ENCODE measurements at regions not wholly inside any gene's neighbourhood (a gene's known extent, or its start where the extent isn't known, plus 50 kb on each side); places are given as distances from the start of the nearest gene placed in this dataset.

GRCh38 chr1:80987824-80988223, 812.9 kb upstream of the ADGRL2 start:
- Mint-ChIP-seq H3K27me3 (no peaks in the 10 kb centered on the region), H3K9me3 (no peaks in the 10 kb centered on the region), H3K36me3 (ENCODE audit: low read depth) (no peaks in the 10 kb centered on the region), H3K27ac (no peak overlapping the region), H3K4me1 (no peaks in the 10 kb centered on the region), H3K4me3 (no peak overlapping the region)
- no peak for DNase-seq
- POLR2A ChIA-PET, result no interaction called here
- CTCF ChIA-PET, result no interaction called here

GRCh38 chr1:80987106-80987505, 813.6 kb upstream of the ADGRL2 start:
- no peak overlapping the region for H3K4me3 Mint-ChIP-seq
- H3K27me3 Mint-ChIP-seq, result no peaks in the 10 kb centered on the region
- H3K27ac Mint-ChIP-seq, result no peak overlapping the region
- no peaks in the 10 kb centered on the region for H3K36me3 Mint-ChIP-seq (ENCODE audit: low read depth)
- H3K4me1 Mint-ChIP-seq, result no peaks in the 10 kb centered on the region
- no peaks in the 10 kb centered on the region for H3K9me3 Mint-ChIP-seq
- DNase-seq, result no peak
- ChIA-PET POLR2A (no interaction called here), CTCF (no interaction called here)

GRCh38 chr1:80982831-80983230, 817.9 kb upstream of the ADGRL2 start:
- ChIA-PET CTCF (no interaction called here), POLR2A (no interaction called here)
- Mint-ChIP-seq H3K9me3 (peaks cover 10% of the 10 kb centered on the region), H3K27ac (no peak overlapping the region), H3K36me3 (ENCODE audit: low read depth) (no peaks in the 10 kb centered on the region), H3K27me3 (no peaks in the 10 kb centered on the region), H3K4me1 (no peaks in the 10 kb centered on the region), H3K4me3 (no peak overlapping the region)
- no peak for DNase-seq

- H3K4me1 Mint-ChIP-seq, result no peaks in the 10 kb centered on the region
- H3K9me3 Mint-ChIP-seq, result peaks cover 6% of the 10 kb centered on the region
- no peaks in the 10 kb centered on the region for H3K27me3 Mint-ChIP-seq
- POLR2A ChIA-PET, result no interaction called here
- H3K36me3 Mint-ChIP-seq (ENCODE audit: low read depth), result no peaks in the 10 kb centered on the region
- DNase-seq, result no peak
- no peak overlapping the region for H3K27ac Mint-ChIP-seq
- CTCF ChIA-PET, result no interaction called here
- no peak overlapping the region for H3K4me3 Mint-ChIP-seq
Measured at GRCh38 chr1:80973101-80973500, 827.6 kb upstream of the ADGRL2 start.

GRCh38 chr1:80966266-80966665, 834.5 kb upstream of the ADGRL2 start:
- CTCF ChIA-PET, result no interaction called here
- no peak overlapping the region for H3K27ac Mint-ChIP-seq
- POLR2A ChIA-PET, result no interaction called here
- DNase-seq, result no peak
- H3K27me3 Mint-ChIP-seq, result no peaks in the 10 kb centered on the region
- H3K4me3 Mint-ChIP-seq, result no peak overlapping the region
- H3K9me3 Mint-ChIP-seq, result no peaks in the 10 kb centered on the region
- no peaks in the 10 kb centered on the region for H3K36me3 Mint-ChIP-seq (ENCODE audit: low read depth)
- H3K4me1 Mint-ChIP-seq, result no peaks in the 10 kb centered on the region

- Mint-ChIP-seq H3K27me3 (no peaks in the 10 kb centered on the region), H3K4me1 (no peaks in the 10 kb centered on the region), H3K36me3 (ENCODE audit: low read depth) (no peaks in the 10 kb centered on the region), H3K27ac (no peak overlapping the region), H3K9me3 (no peaks in the 10 kb centered on the region), H3K4me3 (no peak overlapping the region)
- ChIA-PET POLR2A (no interaction called here), CTCF (no interaction called here)
- DNase-seq, result no peak
Measured at GRCh38 chr1:80962564-80962963, 838.2 kb upstream of the ADGRL2 start.

GRCh38 chr1:80961464-80962190, 839.1 kb upstream of the ADGRL2 start:
- Mint-ChIP-seq H3K4me1 (no peaks in the 10 kb centered on the region), H3K36me3 (ENCODE audit: low read depth) (no peaks in the 10 kb centered on the region), H3K4me3 (no peak overlapping the region), H3K27ac (no peak overlapping the region), H3K27me3 (no peaks in the 10 kb centered on the region), H3K9me3 (no peaks in the 10 kb centered on the region)
- POLR2A ChIA-PET, result no interaction called here
- CTCF ChIA-PET, result no interaction called here
- no peak for DNase-seq

- POLR2A ChIA-PET, result no interaction called here
- no peak for DNase-seq
- Mint-ChIP-seq H3K36me3 (ENCODE audit: low read depth) (no peaks in the 10 kb centered on the region), H3K27me3 (no peaks in the 10 kb centered on the region), H3K9me3 (peaks cover 7% of the 10 kb centered on the region), H3K27ac (no peak overlapping the region), H3K4me1 (no peaks in the 10 kb centered on the region), H3K4me3 (no peak overlapping the region)
- CTCF ChIA-PET, result no interaction called here
Measured at GRCh38 chr1:80933346-80933745, 867.4 kb upstream of the ADGRL2 start.

- H3K27ac Mint-ChIP-seq, result no peak overlapping the region
- no peaks in the 10 kb centered on the region for H3K27me3 Mint-ChIP-seq
- ChIA-PET POLR2A (no interaction called here), CTCF (no interaction called here)
- no peaks in the 10 kb centered on the region for H3K4me1 Mint-ChIP-seq
- H3K4me3 Mint-ChIP-seq, result no peak overlapping the region
- peaks cover 10% of the 10 kb centered on the region for H3K9me3 Mint-ChIP-seq
- no peak for DNase-seq
- no peaks in the 10 kb centered on the region for H3K36me3 Mint-ChIP-seq (ENCODE audit: low read depth)
Measured at GRCh38 chr1:80931178-80931577, 869.6 kb upstream of the ADGRL2 start.

GRCh38 chr1:80929868-80930508, 870.7 kb upstream of the ADGRL2 start:
- Mint-ChIP-seq H3K27me3 (no peaks in the 10 kb centered on the region), H3K27ac (no peak overlapping the region), H3K9me3 (peaks cover 12% of the 10 kb centered on the region), H3K4me1 (no peaks in the 10 kb centered on the region), H3K36me3 (ENCODE audit: low read depth) (no peaks in the 10 kb centered on the region), H3K4me3 (no peak overlapping the region)
- POLR2A ChIA-PET, result no interaction called here
- CTCF ChIA-PET, result no interaction called here
- DNase-seq, result no peak

GRCh38 chr1:80926531-80926930, 874.2 kb upstream of the ADGRL2 start:
- DNase-seq, result no peak
- ChIA-PET POLR2A (no interaction called here), CTCF (no interaction called here)
- H3K27ac Mint-ChIP-seq, result no peak overlapping the region
- H3K9me3 Mint-ChIP-seq, result peaks cover 10% of the 10 kb centered on the region
- H3K27me3 Mint-ChIP-seq, result no peaks in the 10 kb centered on the region
- H3K4me1 Mint-ChIP-seq, result no peaks in the 10 kb centered on the region
- H3K4me3 Mint-ChIP-seq, result no peak overlapping the region
- no peaks in the 10 kb centered on the region for H3K36me3 Mint-ChIP-seq (ENCODE audit: low read depth)

GRCh38 chr1:80925130-80925805, 875.5 kb upstream of the ADGRL2 start:
- H3K9me3 Mint-ChIP-seq, result peaks cover 5% of the 10 kb centered on the region
- H3K27ac Mint-ChIP-seq, result no peak overlapping the region
- ChIA-PET CTCF (no interaction called here), POLR2A (no interaction called here)
- no peak for DNase-seq
- H3K36me3 Mint-ChIP-seq (ENCODE audit: low read depth), result no peaks in the 10 kb centered on the region
- no peaks in the 10 kb centered on the region for H3K27me3 Mint-ChIP-seq
- H3K4me1 Mint-ChIP-seq, result no peaks in the 10 kb centered on the region
- no peak overlapping the region for H3K4me3 Mint-ChIP-seq

- Mint-ChIP-seq H3K4me3 (no peak overlapping the region), H3K36me3 (ENCODE audit: low read depth) (no peaks in the 10 kb centered on the region), H3K4me1 (no peaks in the 10 kb centered on the region), H3K9me3 (peaks cover 7% of the 10 kb centered on the region), H3K27me3 (no peaks in the 10 kb centered on the region), H3K27ac (no peak overlapping the region)
- POLR2A ChIA-PET, result no interaction called here
- no peak for DNase-seq
- CTCF ChIA-PET, result no interaction called here
Measured at GRCh38 chr1:80924290-80924689, 876.4 kb upstream of the ADGRL2 start.

- no peak for DNase-seq
- Mint-ChIP-seq H3K4me1 (no peaks in the 10 kb centered on the region), H3K36me3 (ENCODE audit: low read depth) (no peaks in the 10 kb centered on the region), H3K4me3 (no peak overlapping the region), H3K27ac (no peak overlapping the region), H3K9me3 (peaks cover 9% of the 10 kb centered on the region), H3K27me3 (no peaks in the 10 kb centered on the region)
- ChIA-PET POLR2A (no interaction called here), CTCF (no interaction called here)
Measured at GRCh38 chr1:80922906-80923305, 877.8 kb upstream of the ADGRL2 start.
